Panc1 (cell line): ENCODE measurements at regions not wholly inside any gene's neighbourhood (a gene's known extent, or its start where the extent isn't known, plus 50 kb on each side); places are given as distances from the start of the nearest gene placed in this dataset.

Source experiments
- POLR2AphosphoS5 ChIP-seq: IDR thresholded peaks from 2 replicates; pipeline ENCODE4 v1.6.1; 2012; ENCODE audit warnings: mild to moderate bottlenecking, low read depth, low read length, moderate library complexity
- REST ChIP-seq, 2 experiments: IDR thresholded peaks; 2 replicates each; pipeline ENCODE4 v1.6.1; 2011 to 2012; ENCODE audit warnings: low read depth in 2 of 2, control low read depth in 1 of 2, low read length in 1 of 2, mild to moderate bottlenecking in 1 of 2, moderate library complexity in 1 of 2; ENCODE audit not compliant: insufficient read depth in 1 of 2
- SIN3A ChIP-seq: IDR thresholded peaks from 2 replicates; pipeline ENCODE4 v1.6.1; 2012; ENCODE audit warnings: low read depth, mild to moderate bottlenecking, low read length, moderate library complexity, borderline replicate concordance; ENCODE audit not compliant: insufficient read depth
- TCF7L2 ChIP-seq: IDR thresholded peaks from 2 replicates; pipeline ENCODE4 v1.6.1; 2011; ENCODE audit warnings: mild to moderate bottlenecking, low read depth, low read length, inconsistent platforms
- TF ChIP-seq, protein P1 (sequence below): fragments of 450-650 bp; IDR thresholded peaks from 2 replicates; pipeline ENCODE4 v1.5.1; 2017; ENCODE audit warnings: mild to moderate bottlenecking

GRCh38 chr5:6273090-6273735 lies 105.1 kb downstream of the MED10 start:
- no peak for TF ChIP-seq SIN3A
- TF ChIP-seq, protein P1, sequence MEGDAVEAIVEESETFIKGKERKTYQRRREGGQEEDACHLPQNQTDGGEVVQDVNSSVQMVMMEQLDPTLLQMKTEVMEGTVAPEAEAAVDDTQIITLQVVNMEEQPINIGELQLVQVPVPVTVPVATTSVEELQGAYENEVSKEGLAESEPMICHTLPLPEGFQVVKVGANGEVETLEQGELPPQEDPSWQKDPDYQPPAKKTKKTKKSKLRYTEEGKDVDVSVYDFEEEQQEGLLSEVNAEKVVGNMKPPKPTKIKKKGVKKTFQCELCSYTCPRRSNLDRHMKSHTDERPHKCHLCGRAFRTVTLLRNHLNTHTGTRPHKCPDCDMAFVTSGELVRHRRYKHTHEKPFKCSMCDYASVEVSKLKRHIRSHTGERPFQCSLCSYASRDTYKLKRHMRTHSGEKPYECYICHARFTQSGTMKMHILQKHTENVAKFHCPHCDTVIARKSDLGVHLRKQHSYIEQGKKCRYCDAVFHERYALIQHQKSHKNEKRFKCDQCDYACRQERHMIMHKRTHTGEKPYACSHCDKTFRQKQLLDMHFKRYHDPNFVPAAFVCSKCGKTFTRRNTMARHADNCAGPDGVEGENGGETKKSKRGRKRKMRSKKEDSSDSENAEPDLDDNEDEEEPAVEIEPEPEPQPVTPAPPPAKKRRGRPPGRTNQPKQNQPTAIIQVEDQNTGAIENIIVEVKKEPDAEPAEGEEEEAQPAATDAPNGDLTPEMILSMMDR: no peak
- TF ChIP-seq POLR2AphosphoS5: no peak
- no peak for TF ChIP-seq REST (IDR thresholded peaks at IDR 0.05; ENCODE audit: insufficient read depth in 1 of 2, low read depth in 2 of 2, low read length in 1 of 2)
- no peak for TF ChIP-seq TCF7L2
